ENCODE measurements at regions not wholly inside any gene's neighbourhood (a gene's known extent, or its start where the extent isn't known, plus 50 kb on each side); places are given as distances from the start of the nearest gene placed in this dataset.

GRCh38 chr11:112806256-112806655 lies 155.0 kb upstream of the NCAM1 start:
- intact Hi-C loops (cut with DNase I) = no loop called here
- H3K27me3 ChIP-seq = peaks cover 0 to 5% (median 0%) of the 10 kb centered on the region in 4 donors
- H3K27ac ChIP-seq = no peak overlapping the region
- H3K36me3 ChIP-seq = no peaks in the 10 kb centered on the region
- H3K9me3 ChIP-seq = no peaks in the 10 kb centered on the region
- DNase-seq = no peak
- H3K4me1 ChIP-seq = no peaks in the 10 kb centered on the region
- no peak overlapping the region for H3K4me3 ChIP-seq
- TF ChIP-seq POLR2A (IDR thresholded peaks at IDR 0.05) (no peak), CTCF (IDR thresholded peaks at IDR 0.05) (no peak)

- no peak for DNase-seq
- intact Hi-C loops (cut with DNase I) = no loop called here
- Histone ChIP-seq H3K9me3 (no peaks in the 10 kb centered on the region), H3K27ac (no peak overlapping the region), H3K4me1 (no peaks in the 10 kb centered on the region), H3K36me3 (no peaks in the 10 kb centered on the region), H3K4me3 (no peak overlapping the region), H3K27me3 (peaks cover 0 to 5% (median 0%) of the 10 kb centered on the region in 4 donors)
- TF ChIP-seq CTCF (IDR thresholded peaks at IDR 0.05) = no peak
- TF ChIP-seq POLR2A (IDR thresholded peaks at IDR 0.05) = no peak
- WGBS, 2 donors = 18 to 22% methylated on average over 2 to 3 of the region's 3 CpGs
Observed at GRCh38 chr11:112806876-112807275, 154.3 kb upstream of the NCAM1 start.

- WGBS, 2 donors = 32 to 67% methylated on average over 2 of the region's 2 CpGs
- no peaks in the 10 kb centered on the region for H3K36me3 ChIP-seq
- no peaks in the 10 kb centered on the region for H3K4me1 ChIP-seq
- H3K4me3 ChIP-seq = no peak overlapping the region
- no peak for TF ChIP-seq CTCF (IDR thresholded peaks at IDR 0.05)
- no peak for TF ChIP-seq POLR2A (IDR thresholded peaks at IDR 0.05)
- intact Hi-C loops (cut with DNase I) = no loop called here
- no peaks in the 10 kb centered on the region for H3K9me3 ChIP-seq
- no peak for DNase-seq
- H3K27ac ChIP-seq = peak overlapping the region in 3 of 4 donors; percentile 14 to 55 (median 48)
- peaks cover 0 to 5% (median 0%) of the 10 kb centered on the region in 4 donors for H3K27me3 ChIP-seq
Observed at GRCh38 chr11:112809429-112809828, 151.8 kb upstream of the NCAM1 start.

GRCh38 chr11:112810951-112811350 lies 150.3 kb upstream of the NCAM1 start:
- 38 to 91% methylated on average over 2 of the region's 2 CpGs for WGBS, 2 donors
- TF ChIP-seq POLR2A (IDR thresholded peaks at IDR 0.05) = no peak
- no peak for TF ChIP-seq CTCF (IDR thresholded peaks at IDR 0.05)
- no peaks in the 10 kb centered on the region for H3K9me3 ChIP-seq
- no peak overlapping the region for H3K4me3 ChIP-seq
- intact Hi-C loops (cut with DNase I) = no loop called here
- no peak overlapping the region for H3K27ac ChIP-seq
- no peaks in the 10 kb centered on the region for H3K36me3 ChIP-seq
- no peaks in the 10 kb centered on the region for H3K4me1 ChIP-seq
- no peak for DNase-seq
- peaks cover 0 to 5% (median 0%) of the 10 kb centered on the region in 4 donors for H3K27me3 ChIP-seq

- intact Hi-C loops (cut with DNase I) = no loop called here
Observed at GRCh38 chr11:112811783-112812182, 149.4 kb upstream of the NCAM1 start.

More at GRCh38 chr11:112811783-112812182, 149.4 kb upstream of the NCAM1 start:
- 71 to 75% methylated on average over 4 of the region's 4 CpGs for WGBS, 2 donors
- Histone ChIP-seq H3K36me3 (no peaks in the 10 kb centered on the region), H3K9me3 (no peaks in the 10 kb centered on the region), H3K27ac (no peak overlapping the region), H3K4me3 (no peak overlapping the region), H3K4me1 (no peaks in the 10 kb centered on the region), H3K27me3 (no peaks in the 10 kb centered on the region)
- DNase-seq = no peak
- TF ChIP-seq CTCF (IDR thresholded peaks at IDR 0.05) (no peak), POLR2A (IDR thresholded peaks at IDR 0.05) (no peak)
